Stomach (tissue), 4 donors: ENCODE measurements at regions not wholly inside any gene's neighbourhood (a gene's known extent, or its start where the extent isn't known, plus 50 kb on each side); places are given as distances from the start of the nearest gene placed in this dataset.

Experiments used
- POLR2A ChIP-seq, 4 donors: fragments of 450-650 bp; IDR thresholded peaks; one replicate each; pipeline ENCODE4 v1.6.1; 2016; ENCODE audit warnings: antibody characterized with exemption in 4 of 4, control low read depth in 2 of 4, mild to moderate bottlenecking in 1 of 4, moderate library complexity in 1 of 4
- POLR2AphosphoS5 ChIP-seq, 3 donors: sonication (generic); formaldehyde crosslinking; IDR thresholded peaks; one replicate each; pipeline ENCODE4 v1.6.1; 2016; ENCODE audit warnings: antibody characterized with exemption in 3 of 3
- TF ChIP-seq, protein P1 (sequence below), 7 experiments: fragments of 450-650 bp in 4 of 7; fragments of 200-600 bp in 3 of 7; sonication (generic) in 3 of 7; IDR thresholded peaks; one replicate each; pipeline ENCODE4 v1.5.1; 2016 to 2019; ENCODE audit warnings: antibody characterized with exemption in 7 of 7, control low read depth in 2 of 7, mild to moderate bottlenecking in 1 of 7

DNA sequence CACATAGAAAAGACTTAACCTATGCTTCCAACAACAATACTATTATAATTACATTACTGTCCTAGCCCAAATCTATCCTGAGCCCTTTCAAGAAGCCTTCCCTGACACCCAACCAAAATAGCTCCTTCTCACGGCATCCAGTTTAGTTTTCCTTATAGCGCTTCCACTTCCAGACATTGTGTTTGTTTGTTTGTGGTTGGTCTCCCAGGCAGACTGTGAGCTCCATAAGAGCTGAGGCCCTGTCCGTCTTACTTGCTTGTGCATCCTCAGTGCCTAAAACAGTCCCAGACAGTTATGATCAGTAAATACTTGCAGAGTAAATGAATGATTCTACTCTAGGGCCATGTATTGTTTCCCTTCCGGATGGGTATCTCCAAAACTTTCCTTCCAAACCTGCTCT lies 68.1 kb upstream of the STARD13 start:
- TF ChIP-seq POLR2AphosphoS5 (IDR thresholded peaks at IDR 0.05) (no peak), POLR2A (IDR thresholded peaks at IDR 0.05) (no peak)
- TF ChIP-seq, protein P1, sequence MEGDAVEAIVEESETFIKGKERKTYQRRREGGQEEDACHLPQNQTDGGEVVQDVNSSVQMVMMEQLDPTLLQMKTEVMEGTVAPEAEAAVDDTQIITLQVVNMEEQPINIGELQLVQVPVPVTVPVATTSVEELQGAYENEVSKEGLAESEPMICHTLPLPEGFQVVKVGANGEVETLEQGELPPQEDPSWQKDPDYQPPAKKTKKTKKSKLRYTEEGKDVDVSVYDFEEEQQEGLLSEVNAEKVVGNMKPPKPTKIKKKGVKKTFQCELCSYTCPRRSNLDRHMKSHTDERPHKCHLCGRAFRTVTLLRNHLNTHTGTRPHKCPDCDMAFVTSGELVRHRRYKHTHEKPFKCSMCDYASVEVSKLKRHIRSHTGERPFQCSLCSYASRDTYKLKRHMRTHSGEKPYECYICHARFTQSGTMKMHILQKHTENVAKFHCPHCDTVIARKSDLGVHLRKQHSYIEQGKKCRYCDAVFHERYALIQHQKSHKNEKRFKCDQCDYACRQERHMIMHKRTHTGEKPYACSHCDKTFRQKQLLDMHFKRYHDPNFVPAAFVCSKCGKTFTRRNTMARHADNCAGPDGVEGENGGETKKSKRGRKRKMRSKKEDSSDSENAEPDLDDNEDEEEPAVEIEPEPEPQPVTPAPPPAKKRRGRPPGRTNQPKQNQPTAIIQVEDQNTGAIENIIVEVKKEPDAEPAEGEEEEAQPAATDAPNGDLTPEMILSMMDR (IDR thresholded peaks at IDR 0.05), result no peak
